MM.1S (cell line): ENCODE measurements at regions not wholly inside any gene's neighbourhood (a gene's known extent, or its start where the extent isn't known, plus 50 kb on each side); places are given as distances from the start of the nearest gene placed in this dataset.

Source experiments
- DNase-seq: peaks from one replicate; pipeline ENCODE4 v3.0.0-alpha.2; 2015
- H2AFZ ChIP-seq: fragments of 300-600 bp; sonication (generic); 2 replicates; pipeline ENCODE4 v1.6.0; 2016; ENCODE audit warnings: antibody characterized with exemption, low read length
- H3F3A ChIP-seq: fragments of 300-600 bp; sonication (generic); 2 replicates; pipeline ENCODE4 v1.6.1; 2016; ENCODE audit warnings: mild to moderate bottlenecking, antibody characterized with exemption, low read length, moderate library complexity, mixed read lengths; ENCODE audit not compliant: insufficient read depth
- H3K27ac ChIP-seq: fragments of 300-600 bp; sonication (generic); 2 replicates; pipeline ENCODE4 v1.5.1; 2016; ENCODE audit warnings: mild to moderate bottlenecking, low read length
- H3K27me3 ChIP-seq: fragments of 300-600 bp; sonication (generic); replicated peaks from 2 replicates; pipeline ENCODE4 v1.6.0; 2016; ENCODE audit warnings: low read length; ENCODE audit not compliant: insufficient read depth
- H3K36me3 ChIP-seq: fragments of 300-600 bp; sonication (generic); replicated peaks from 2 replicates; pipeline ENCODE4 v1.6.1; 2016; ENCODE audit warnings: mild to moderate bottlenecking, low read length, mixed read lengths; ENCODE audit not compliant: insufficient read depth
- H3K4me1 ChIP-seq: fragments of 300-600 bp; sonication (generic); 2 replicates; pipeline ENCODE4 v1.6.1; 2016; ENCODE audit warnings: low read length, mixed read lengths
- H3K4me2 ChIP-seq: fragments of 300-600 bp; sonication (generic); 2 replicates; pipeline ENCODE4 v1.6.0; 2016; ENCODE audit warnings: low read depth, low read length
- H3K4me3 ChIP-seq: fragments of 300-600 bp; sonication (generic); 2 replicates; pipeline ENCODE4 v1.5.1; 2016; ENCODE audit warnings: low read length, mixed read lengths
- H3K79me2 ChIP-seq: fragments of 300-600 bp; sonication (generic); 2 replicates; pipeline ENCODE4 v1.6.1; 2016; ENCODE audit warnings: mixed run types, low read length, mixed read lengths
- H3K9ac ChIP-seq: fragments of 300-600 bp; sonication (generic); 2 replicates; pipeline ENCODE4 v1.6.1; 2016; ENCODE audit warnings: low read length, mixed read lengths
- H3K9me2 ChIP-seq: fragments of 300-600 bp; sonication (generic); replicated peaks from 2 replicates; pipeline ENCODE4 v1.6.1; 2016; ENCODE audit warnings: mild to moderate bottlenecking, low read length, mixed read lengths; ENCODE audit not compliant: insufficient read depth
- H3K9me3 ChIP-seq: fragments of 300-600 bp; sonication (generic); replicated peaks from 2 replicates; pipeline ENCODE4 v1.6.1; 2016; ENCODE audit warnings: mild to moderate bottlenecking, low read length, mixed read lengths; ENCODE audit not compliant: insufficient read depth
- H4K20me1 ChIP-seq: fragments of 300-600 bp; sonication (generic); 2 replicates; pipeline ENCODE4 v1.6.1; 2016; ENCODE audit warnings: mild to moderate bottlenecking, low read length, moderate library complexity, mixed read lengths; ENCODE audit not compliant: insufficient read depth
- EZH2 ChIP-seq: fragments of 300-600 bp; sonication (generic); optimal IDR thresholded peaks from 2 replicates; pipeline ENCODE3; 2017; ENCODE audit warnings: low read depth, mild to moderate bottlenecking, antibody characterized with exemption, low read length, mixed read lengths
- EZH2phosphoT487 ChIP-seq: fragments of 300-600 bp; sonication (generic); IDR thresholded peaks from 2 replicates; pipeline ENCODE4 v1.6.1; 2018; ENCODE audit warnings: antibody characterized with exemption, low read length
- TF ChIP-seq, protein P1 (sequence below): fragments of 300-600 bp; sonication (generic); IDR thresholded peaks from 2 replicates; pipeline ENCODE4 v1.5.1; 2016; ENCODE audit warnings: antibody characterized with exemption, low read length, mixed read lengths

DNA sequence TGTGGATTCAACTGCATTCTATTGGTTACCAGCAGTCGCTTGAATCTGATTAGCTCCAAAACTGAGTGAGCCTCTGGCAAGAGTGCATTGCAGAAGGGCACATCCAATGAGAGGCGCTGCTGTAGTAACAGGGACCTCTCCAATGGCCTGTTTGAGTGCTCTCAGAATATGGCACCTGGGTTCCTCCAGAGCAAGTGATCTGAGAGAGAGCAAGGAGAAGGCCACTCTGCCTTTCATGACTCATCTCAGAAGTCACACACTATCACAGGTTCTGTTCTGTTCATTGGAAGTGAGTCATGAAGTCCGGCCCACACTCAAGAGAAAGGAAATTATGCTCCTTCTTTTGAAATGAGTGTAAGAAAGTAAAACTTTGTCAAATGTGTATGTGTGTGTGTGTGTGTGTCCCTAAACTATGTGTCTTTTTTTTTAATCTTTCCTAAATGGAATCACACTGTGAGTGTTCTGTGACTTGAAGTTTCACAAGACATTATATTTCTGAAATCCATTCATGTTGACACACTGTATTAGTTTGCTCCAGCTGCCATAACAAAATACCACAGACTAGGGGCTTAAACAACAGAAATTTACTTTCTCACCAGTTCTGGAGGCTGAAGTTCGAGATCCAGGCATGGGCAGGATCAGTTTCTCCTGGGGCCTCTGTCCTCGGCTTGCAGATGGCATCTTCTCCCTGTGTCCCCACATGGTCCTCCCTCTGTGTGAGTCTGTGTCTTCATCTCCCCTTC lies 138.3 kb upstream of the CDYL start:
- Histone ChIP-seq H3K36me3 (no peaks in the 10 kb centered on the region), H3K79me2 (no peaks in the 10 kb centered on the region), H3K27me3 (no peaks in the 10 kb centered on the region), H4K20me1 (no peaks in the 10 kb centered on the region), H3F3A (no peaks in the 10 kb centered on the region), H3K4me3 (no peak overlapping the region), H3K27ac (no peak overlapping the region), H2AFZ (no peak overlapping the region), H3K9ac (no peak overlapping the region), H3K4me2 (no peak overlapping the region), H3K9me2 (no peaks in the 10 kb centered on the region), H3K9me3 (no peaks in the 10 kb centered on the region), H3K4me1 (no peaks in the 10 kb centered on the region)
- TF ChIP-seq, protein P1, sequence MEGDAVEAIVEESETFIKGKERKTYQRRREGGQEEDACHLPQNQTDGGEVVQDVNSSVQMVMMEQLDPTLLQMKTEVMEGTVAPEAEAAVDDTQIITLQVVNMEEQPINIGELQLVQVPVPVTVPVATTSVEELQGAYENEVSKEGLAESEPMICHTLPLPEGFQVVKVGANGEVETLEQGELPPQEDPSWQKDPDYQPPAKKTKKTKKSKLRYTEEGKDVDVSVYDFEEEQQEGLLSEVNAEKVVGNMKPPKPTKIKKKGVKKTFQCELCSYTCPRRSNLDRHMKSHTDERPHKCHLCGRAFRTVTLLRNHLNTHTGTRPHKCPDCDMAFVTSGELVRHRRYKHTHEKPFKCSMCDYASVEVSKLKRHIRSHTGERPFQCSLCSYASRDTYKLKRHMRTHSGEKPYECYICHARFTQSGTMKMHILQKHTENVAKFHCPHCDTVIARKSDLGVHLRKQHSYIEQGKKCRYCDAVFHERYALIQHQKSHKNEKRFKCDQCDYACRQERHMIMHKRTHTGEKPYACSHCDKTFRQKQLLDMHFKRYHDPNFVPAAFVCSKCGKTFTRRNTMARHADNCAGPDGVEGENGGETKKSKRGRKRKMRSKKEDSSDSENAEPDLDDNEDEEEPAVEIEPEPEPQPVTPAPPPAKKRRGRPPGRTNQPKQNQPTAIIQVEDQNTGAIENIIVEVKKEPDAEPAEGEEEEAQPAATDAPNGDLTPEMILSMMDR: no peak
- TF ChIP-seq EZH2: no peak
- DNase-seq: no peak

- Histone ChIP-seq H3K79me2 (no peaks in the 10 kb centered on the region), H3K4me3 (no peak overlapping the region), H2AFZ (no peak overlapping the region), H3K4me1 (no peaks in the 10 kb centered on the region), H3K9me3 (no peaks in the 10 kb centered on the region), H3K9me2 (no peaks in the 10 kb centered on the region), H3K36me3 (no peaks in the 10 kb centered on the region), H3K27me3 (no peaks in the 10 kb centered on the region), H3K27ac (no peak overlapping the region), H4K20me1 (no peaks in the 10 kb centered on the region), H3F3A (no peaks in the 10 kb centered on the region), H3K4me2 (no peak overlapping the region), H3K9ac (no peak overlapping the region)
- no peak for DNase-seq
- TF ChIP-seq EZH2: no peak
- TF ChIP-seq, protein P1: no peak
- TF ChIP-seq EZH2phosphoT487: no peak
These were observed 139.4 kb upstream of the CDYL start for GRCh38 chr6:4636881-4637224.

DNA sequence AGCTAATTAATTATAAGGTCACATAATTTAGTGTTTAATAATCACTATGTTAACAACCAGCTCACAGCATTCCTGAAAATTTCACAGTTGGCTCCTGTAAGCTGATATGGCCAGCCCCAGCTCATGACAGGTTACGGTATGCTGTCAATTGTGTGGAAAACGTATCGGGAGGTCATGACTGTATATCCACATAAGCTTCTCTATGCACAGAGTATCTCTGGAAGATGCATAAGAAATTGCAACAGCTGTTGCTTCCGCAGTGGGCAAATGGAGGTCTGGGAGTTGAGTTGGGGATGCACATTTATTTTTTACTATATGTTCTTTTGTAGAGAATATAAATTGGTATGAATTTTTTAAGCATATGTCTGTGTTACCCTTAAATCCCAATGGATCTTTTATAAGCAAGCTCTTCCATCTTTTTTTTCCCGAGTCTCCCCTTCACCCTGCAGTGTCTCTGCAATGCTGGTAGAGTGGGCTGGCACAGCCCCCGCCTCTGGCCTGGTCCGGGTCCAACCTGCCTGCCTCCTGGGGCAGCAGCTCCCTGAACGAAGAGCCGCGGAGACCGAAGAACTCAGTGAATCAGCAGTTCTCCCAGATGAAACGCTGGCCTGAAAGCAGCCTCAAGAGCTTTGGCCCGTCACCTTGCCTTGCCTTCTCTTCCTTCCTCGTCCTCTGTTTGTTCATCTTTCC lies 139.9 kb upstream of the CDYL start:
- Histone ChIP-seq H3K27me3 (no peaks in the 10 kb centered on the region), H2AFZ (no peak overlapping the region)
- no peak for DNase-seq

More for the DNA sequence above, 139.9 kb upstream of the CDYL start:
- Histone ChIP-seq H3K9ac (no peak overlapping the region), H3K9me3 (no peaks in the 10 kb centered on the region), H3K4me2 (no peak overlapping the region), H3F3A (no peaks in the 10 kb centered on the region), H3K36me3 (no peaks in the 10 kb centered on the region), H3K4me3 (no peak overlapping the region), H3K9me2 (no peaks in the 10 kb centered on the region), H3K4me1 (no peaks in the 10 kb centered on the region), H3K27ac (no peak overlapping the region), H3K79me2 (no peaks in the 10 kb centered on the region), H4K20me1 (no peaks in the 10 kb centered on the region)
- no peak for TF ChIP-seq EZH2
- TF ChIP-seq EZH2phosphoT487: no peak
- TF ChIP-seq, protein P1: no peak
